ENCODE measurements at regions not wholly inside any gene's neighbourhood (a gene's known extent, or its start where the extent isn't known, plus 50 kb on each side); places are given as distances from the start of the nearest gene placed in this dataset.

DNA sequence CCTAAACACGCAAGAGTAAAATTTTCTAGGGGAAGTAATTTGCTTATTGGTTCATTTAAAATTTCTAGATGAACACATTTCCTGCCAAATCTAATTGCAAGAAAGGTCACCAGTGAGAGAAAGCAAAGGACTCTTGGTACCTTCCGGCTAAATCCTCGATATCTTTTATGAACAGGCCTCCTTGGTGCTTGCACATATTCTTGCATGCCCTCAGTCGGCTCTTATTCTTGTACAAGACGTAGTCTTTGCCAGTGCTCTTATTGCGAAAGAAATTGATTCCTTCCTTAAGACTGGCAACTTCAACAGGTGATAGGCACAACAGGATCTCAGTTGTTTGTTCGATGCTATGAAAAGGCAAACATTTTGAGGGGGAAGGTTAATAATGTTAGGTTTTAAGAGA is 141.7 kb upstream of the CARMIL1 start:
- Histone ChIP-seq H3K4me2 (ENCODE audit: low read depth, low read length) (no peak overlapping the region), H3K56ac (ENCODE audit: extremely low read depth, insufficient read depth, low read length) (no peak overlapping the region), H3K27ac (ENCODE audit: insufficient read depth, low read length) (no peak overlapping the region), H4K5ac (ENCODE audit: low read depth, low read length) (no peak overlapping the region), H3K9me1 (ENCODE audit: insufficient read depth, low read length) (peaks cover 3% of the 10 kb centered on the region; the same call in 1 of the 2 replicates), H3K4ac (ENCODE audit: low read depth, low read length) (no peak overlapping the region), H3K18ac (ENCODE audit: low read depth, low read length) (peak overlapping the region; percentile 21; the same call in 1 of the 2 replicates), H3K9me3 (ENCODE audit: control insufficient read depth, insufficient read depth, low read length) (peaks cover 2% of the 10 kb centered on the region; the same call in 1 of the 2 replicates), H3K79me1 (ENCODE audit: low read depth in 1 of 2, low read length in 2 of 2) (no peaks in the 10 kb centered on the region), H4K91ac (ENCODE audit: insufficient read depth, low read depth, low read length) (no peak overlapping the region), H3K14ac (replicated peaks; ENCODE audit: low read depth, low read length) (no peak overlapping the region; the same call in 1 of the 2 replicates), H2AFZ (replicated peaks; ENCODE audit: low read length, poor library complexity) (no peak overlapping the region), H3K36me3 (ENCODE audit: control insufficient read depth, insufficient read depth, low read length) (no peaks in the 10 kb centered on the region), H2BK5ac (ENCODE audit: low read depth, low read length, poor library complexity, severe bottlenecking) (peak overlapping the region; percentile 93), H2BK20ac (ENCODE audit: low read depth, low read length) (0 out of 2 replicates have a peak overlapping the region, but pooled peaks have one; percentile 3), H4K20me1 (ENCODE audit: insufficient read depth, low read length) (no peaks in the 10 kb centered on the region), H2BK120ac (ENCODE audit: low read depth, low read length) (no peak overlapping the region; the same call in 1 of the 2 replicates), H3K23ac (ENCODE audit: low read depth, low read length) (no peak overlapping the region), H4K8ac (ENCODE audit: low read depth in 2 of 2, low read length in 2 of 2) (peak overlapping the region; percentile 87 to 90; a peak in 2 of 4 replicates), H2AK9ac (replicated peaks; ENCODE audit: low read depth, low read length, poor library complexity) (no peak overlapping the region), H2AK5ac (ENCODE audit: low read depth, low read length) (no peak overlapping the region), H3K27me3 (ENCODE audit: control insufficient read depth, insufficient read depth, low read length) (no peaks in the 10 kb centered on the region), H3K4me1 (ENCODE audit: control insufficient read depth, insufficient read depth, low read length) (no peaks in the 10 kb centered on the region), H2BK15ac (ENCODE audit: low read depth, low read length) (no peak overlapping the region), H3K9ac (ENCODE audit: low read depth, low read length) (no peak overlapping the region; the same call in 1 of the 2 replicates), H3K4me3 (ENCODE audit: insufficient read depth, low read depth, low read length) (no peak overlapping the region)
- intact Hi-C loops (cut with micrococcal nuclease): loop anchor here (10.0 kb wide), 1 partner anchor 417 kb away; no protein-coding TSS in a partner anchor
- ChIA-PET POLR2A (ENCODE audit: unreplicated experiment) (interaction anchor here (0.6 kb wide), 1 partner anchor 35 kb away, joined by 3 read pairs; no protein-coding TSS in a partner anchor), CTCF (no interaction called here)
- dilution Hi-C loops (cut with HindIII; ENCODE audit: low sequenced_read_pairs, unreplicated experiment): no loop called here
- WGBS, 2 experiments (ENCODE audit: extremely low coverage in 2 of 2, insufficient read length in 1 of 2): 100% methylated on average over 2 of the region's 7 CpGs; no CpG with 5 or more reads in 1 of the 2 experiments
- ATAC-seq (ENCODE audit: low read depth) (no peak), DNase-seq (no peak)
- TSS peak; percentile 38 for BruUV-seq (replicated peaks)
- no peak for TF ChIP-seq RAD21 (IDR thresholded peaks at IDR 0.05; ENCODE audit: low read length)
- TF ChIP-seq CEBPB (IDR thresholded peaks at IDR 0.05; ENCODE audit: low read depth, low read length): peak; percentile 75
- no peak for TF ChIP-seq RFX5 (IDR thresholded peaks at IDR 0.05; ENCODE audit: low read depth, low read length)
- TF ChIP-seq, protein P1, sequence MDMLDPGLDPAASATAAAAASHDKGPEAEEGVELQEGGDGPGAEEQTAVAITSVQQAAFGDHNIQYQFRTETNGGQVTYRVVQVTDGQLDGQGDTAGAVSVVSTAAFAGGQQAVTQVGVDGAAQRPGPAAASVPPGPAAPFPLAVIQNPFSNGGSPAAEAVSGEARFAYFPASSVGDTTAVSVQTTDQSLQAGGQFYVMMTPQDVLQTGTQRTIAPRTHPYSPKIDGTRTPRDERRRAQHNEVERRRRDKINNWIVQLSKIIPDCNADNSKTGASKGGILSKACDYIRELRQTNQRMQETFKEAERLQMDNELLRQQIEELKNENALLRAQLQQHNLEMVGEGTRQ (IDR thresholded peaks at IDR 0.05; ENCODE audit: low read depth, low read length): no peak
- in situ Hi-C loops (cut with MboI; ENCODE audit: low sequenced_read_pairs): no loop called here

Measured in IMR-90 (cell line).